ENCODE measurements at regions not wholly inside any gene's neighbourhood (a gene's known extent, or its start where the extent isn't known, plus 50 kb on each side); places are given as distances from the start of the nearest gene placed in this dataset.

DNA sequence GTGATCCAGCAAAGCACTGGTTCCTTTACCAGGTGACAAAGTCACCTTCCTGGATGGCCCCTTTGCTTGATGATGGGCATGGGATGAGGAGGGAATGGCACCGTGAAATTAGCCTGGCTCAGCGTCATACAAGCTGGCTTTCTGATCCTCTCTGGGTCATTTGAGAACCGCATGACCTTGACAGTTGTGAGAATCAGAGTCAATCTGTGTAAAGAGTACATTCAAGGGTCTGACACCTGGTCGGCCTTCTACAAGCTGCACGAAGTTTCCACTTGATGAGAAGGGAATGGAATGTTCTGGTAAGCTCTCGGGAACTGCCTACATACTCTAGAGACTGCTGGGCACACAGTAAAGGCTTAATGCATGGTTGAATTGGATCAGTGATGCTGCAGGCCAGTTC lies 319.8 kb upstream of the TLE3 start:
- TF ChIP-seq, protein P1, sequence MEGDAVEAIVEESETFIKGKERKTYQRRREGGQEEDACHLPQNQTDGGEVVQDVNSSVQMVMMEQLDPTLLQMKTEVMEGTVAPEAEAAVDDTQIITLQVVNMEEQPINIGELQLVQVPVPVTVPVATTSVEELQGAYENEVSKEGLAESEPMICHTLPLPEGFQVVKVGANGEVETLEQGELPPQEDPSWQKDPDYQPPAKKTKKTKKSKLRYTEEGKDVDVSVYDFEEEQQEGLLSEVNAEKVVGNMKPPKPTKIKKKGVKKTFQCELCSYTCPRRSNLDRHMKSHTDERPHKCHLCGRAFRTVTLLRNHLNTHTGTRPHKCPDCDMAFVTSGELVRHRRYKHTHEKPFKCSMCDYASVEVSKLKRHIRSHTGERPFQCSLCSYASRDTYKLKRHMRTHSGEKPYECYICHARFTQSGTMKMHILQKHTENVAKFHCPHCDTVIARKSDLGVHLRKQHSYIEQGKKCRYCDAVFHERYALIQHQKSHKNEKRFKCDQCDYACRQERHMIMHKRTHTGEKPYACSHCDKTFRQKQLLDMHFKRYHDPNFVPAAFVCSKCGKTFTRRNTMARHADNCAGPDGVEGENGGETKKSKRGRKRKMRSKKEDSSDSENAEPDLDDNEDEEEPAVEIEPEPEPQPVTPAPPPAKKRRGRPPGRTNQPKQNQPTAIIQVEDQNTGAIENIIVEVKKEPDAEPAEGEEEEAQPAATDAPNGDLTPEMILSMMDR (conservative IDR thresholded peaks at IDR 0.05; ENCODE audit: low read depth, low read length), result no peak
- TF ChIP-seq EZH2 (IDR thresholded peaks at IDR 0.05; ENCODE audit: borderline replicate concordance, low read depth, low read length, poor library complexity, severe bottlenecking), result no peak

All from A673 (cell line).